Smooth muscle cell (in vitro differentiated cells): ENCODE measurements at regions not wholly inside any gene's neighbourhood (a gene's known extent, or its start where the extent isn't known, plus 50 kb on each side); places are given as distances from the start of the nearest gene placed in this dataset.
"Not testable (repeated sequence)": the region's sequence is repeated elsewhere in the genome, so short reads cannot be mapped to it uniquely, and the experiment has no call there.

Experiments used
- DNase-seq: peaks from one replicate; lab custom pipeline; 2025; ENCODE audit not compliant: unreplicated experiment; lab: John Stamatoyannopoulos, UW
- H2AFZ ChIP-seq: fragments of 200-600 bp; sonication (generic); 2 replicates; pipeline ENCODE4 v1.6.0; 2016; ENCODE audit warnings: antibody characterized with exemption, low read depth, mild to moderate bottlenecking
- H3F3A ChIP-seq: fragments of 200-600 bp; sonication (generic); 2 replicates; pipeline ENCODE4 v1.6.0; 2017; ENCODE audit warnings: antibody characterized with exemption, low read depth
- H3K27ac ChIP-seq: fragments of 200-600 bp; sonication (generic); 2 replicates; pipeline ENCODE4 v1.5.1; 2016; ENCODE audit warnings: low read depth, mild to moderate bottlenecking
- H3K27me3 ChIP-seq: fragments of 200-600 bp; sonication (generic); 2 replicates; pipeline ENCODE4 v1.6.1; 2016; ENCODE audit warnings: low read depth, mild to moderate bottlenecking
- H3K36me3 ChIP-seq: fragments of 200-600 bp; sonication (generic); 2 replicates; pipeline ENCODE4 v1.5.1; 2016; ENCODE audit warnings: low read depth
- H3K4me1 ChIP-seq: fragments of 200-600 bp; sonication (generic); 2 replicates; pipeline ENCODE4 v1.5.1; 2016; ENCODE audit warnings: low read depth
- H3K4me2 ChIP-seq: fragments of 200-600 bp; sonication (generic); 2 replicates; pipeline ENCODE4 v1.6.0; 2016; ENCODE audit warnings: mild to moderate bottlenecking
- H3K4me3 ChIP-seq: fragments of 200-600 bp; sonication (generic); 2 replicates; pipeline ENCODE4 v1.5.1; 2016; ENCODE audit warnings: mild to moderate bottlenecking
- H3K79me2 ChIP-seq: fragments of 200-600 bp; sonication (generic); 2 replicates; pipeline ENCODE4 v1.6.0; 2016; ENCODE audit warnings: low read depth, mild to moderate bottlenecking
- H3K9ac ChIP-seq: fragments of 200-600 bp; sonication (generic); 2 replicates; pipeline ENCODE4 v1.6.0; 2016; ENCODE audit warnings: low read depth
- H3K9me3 ChIP-seq: fragments of 200-600 bp; sonication (generic); replicated peaks from 2 replicates; pipeline ENCODE4 v1.5.1; 2016; ENCODE audit warnings: low read depth
- H4K20me1 ChIP-seq: fragments of 200-600 bp; sonication (generic); 2 replicates; pipeline ENCODE4 v1.6.0; 2016; ENCODE audit warnings: low read depth
- WGBS: methylation state at CpG from one replicate; pipeline ENCODE4 v1.1.7; 2016; ENCODE audit warnings: low lambda C conversion rate; 5-methylcytosine and 5-hydroxymethylcytosine counted together
- TF ChIP-seq, protein P1 (sequence below): fragments of 200-600 bp; sonication (generic); IDR thresholded peaks from 2 replicates; pipeline ENCODE4 v1.5.1; 2017; ENCODE audit warnings: borderline replicate concordance, mild to moderate bottlenecking, antibody characterized with exemption; ENCODE audit not compliant: insufficient read depth, poor library complexity, severe bottlenecking

DNA sequence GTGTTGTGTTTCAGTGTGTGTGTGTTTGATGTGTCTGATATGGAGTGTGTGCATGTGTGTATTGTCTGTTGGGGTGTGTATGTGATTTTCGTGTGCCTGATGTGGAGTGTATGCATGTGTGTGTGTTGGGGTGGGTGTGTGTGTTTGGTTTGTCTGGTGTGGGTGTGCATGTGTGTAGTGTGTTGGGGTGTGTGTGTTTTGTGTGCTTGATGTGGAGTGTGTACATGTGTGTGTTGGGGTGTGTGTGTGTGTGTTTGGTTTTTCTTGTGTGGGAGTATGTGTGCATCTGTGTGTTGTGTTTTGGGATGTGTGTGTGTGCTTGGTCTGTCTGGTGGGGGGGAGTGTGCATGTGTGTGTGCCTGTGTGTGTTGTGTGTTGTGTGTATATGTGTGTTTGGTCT lies 247.4 kb upstream of the ST6GAL2 start:
- Histone ChIP-seq H3K9ac (no peak overlapping the region), H2AFZ (no peak overlapping the region), H3F3A (no peaks in the 10 kb centered on the region), H3K36me3 (no peaks in the 10 kb centered on the region), H4K20me1 (no peaks in the 10 kb centered on the region), H3K4me2 (no peak overlapping the region), H3K27ac (no peak overlapping the region), H3K4me1 (no peaks in the 10 kb centered on the region), H3K79me2 (no peaks in the 10 kb centered on the region), H3K9me3 (no peaks in the 10 kb centered on the region), H3K27me3 (peaks cover 5% of the 10 kb centered on the region), H3K4me3 (no peak overlapping the region)
- TF ChIP-seq, protein P1, sequence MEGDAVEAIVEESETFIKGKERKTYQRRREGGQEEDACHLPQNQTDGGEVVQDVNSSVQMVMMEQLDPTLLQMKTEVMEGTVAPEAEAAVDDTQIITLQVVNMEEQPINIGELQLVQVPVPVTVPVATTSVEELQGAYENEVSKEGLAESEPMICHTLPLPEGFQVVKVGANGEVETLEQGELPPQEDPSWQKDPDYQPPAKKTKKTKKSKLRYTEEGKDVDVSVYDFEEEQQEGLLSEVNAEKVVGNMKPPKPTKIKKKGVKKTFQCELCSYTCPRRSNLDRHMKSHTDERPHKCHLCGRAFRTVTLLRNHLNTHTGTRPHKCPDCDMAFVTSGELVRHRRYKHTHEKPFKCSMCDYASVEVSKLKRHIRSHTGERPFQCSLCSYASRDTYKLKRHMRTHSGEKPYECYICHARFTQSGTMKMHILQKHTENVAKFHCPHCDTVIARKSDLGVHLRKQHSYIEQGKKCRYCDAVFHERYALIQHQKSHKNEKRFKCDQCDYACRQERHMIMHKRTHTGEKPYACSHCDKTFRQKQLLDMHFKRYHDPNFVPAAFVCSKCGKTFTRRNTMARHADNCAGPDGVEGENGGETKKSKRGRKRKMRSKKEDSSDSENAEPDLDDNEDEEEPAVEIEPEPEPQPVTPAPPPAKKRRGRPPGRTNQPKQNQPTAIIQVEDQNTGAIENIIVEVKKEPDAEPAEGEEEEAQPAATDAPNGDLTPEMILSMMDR = no peak
- WGBS = 74% methylated on average over 1 of the region's 1 CpG
- no peak for DNase-seq

DNA sequence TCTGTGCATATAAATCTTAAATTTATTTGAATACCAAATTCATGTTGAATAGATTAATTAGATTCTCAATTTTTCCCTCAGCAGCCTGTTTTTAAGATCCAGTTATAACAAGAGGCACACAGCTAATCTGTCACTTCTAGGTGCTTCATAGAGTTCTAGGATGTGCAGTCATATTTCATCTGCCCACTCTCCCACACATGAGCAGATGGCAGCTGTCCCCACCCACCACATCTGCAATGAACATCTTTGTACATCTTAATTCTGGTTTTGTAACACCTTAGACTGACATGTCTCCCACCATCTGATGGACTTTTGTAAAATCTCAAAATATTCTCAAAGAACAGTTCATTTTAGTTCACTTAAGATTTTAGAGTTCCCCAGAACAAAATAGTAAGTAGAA lies 250.8 kb upstream of the ST6GAL2 start:
- no peaks in the 10 kb centered on the region for H3K4me1 ChIP-seq
- TF ChIP-seq, protein P1 = no peak
- H2AFZ ChIP-seq = no peak overlapping the region
- H3K79me2 ChIP-seq = no peaks in the 10 kb centered on the region
- H3K9me3 ChIP-seq = no peaks in the 10 kb centered on the region
- H3K27ac ChIP-seq = no peak overlapping the region
- no peaks in the 10 kb centered on the region for H3K36me3 ChIP-seq
- no peak for DNase-seq
- no peaks in the 10 kb centered on the region for H3F3A ChIP-seq
- no peaks in the 10 kb centered on the region for H4K20me1 ChIP-seq
- no peak overlapping the region for H3K4me3 ChIP-seq
- H3K27me3 ChIP-seq = peaks cover 5% of the 10 kb centered on the region
- H3K9ac ChIP-seq = no peak overlapping the region
- H3K4me2 ChIP-seq = no peak overlapping the region

DNA sequence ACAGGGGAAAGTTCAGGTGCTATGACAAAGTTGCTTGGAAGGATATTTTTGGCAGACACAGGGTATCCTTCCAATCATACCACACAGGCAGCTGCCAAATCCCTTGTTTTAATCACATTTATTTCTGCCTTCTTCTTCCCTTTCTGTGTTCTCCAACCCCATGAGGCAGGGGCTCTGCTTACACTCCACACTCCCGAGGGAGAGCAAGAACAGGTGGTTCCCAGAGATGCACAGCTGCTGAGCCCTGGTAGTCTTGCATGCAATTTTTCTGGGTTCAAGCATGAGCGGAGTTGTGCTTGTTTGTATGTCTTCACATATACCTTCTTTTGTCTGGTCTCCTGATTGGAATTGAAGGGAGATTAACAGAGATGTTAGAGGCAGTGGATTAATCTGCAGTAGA lies 251.7 kb upstream of the ST6GAL2 start:
- peaks cover 5% of the 10 kb centered on the region for H3K27me3 ChIP-seq
- H3K9ac ChIP-seq = no peak overlapping the region
- H3K27ac ChIP-seq = no peak overlapping the region
- H3K79me2 ChIP-seq = no peaks in the 10 kb centered on the region
- H3K9me3 ChIP-seq = no peaks in the 10 kb centered on the region
- no peak for DNase-seq
- no peak overlapping the region for H3K4me2 ChIP-seq
- TF ChIP-seq, protein P1 = no peak
- no peaks in the 10 kb centered on the region for H4K20me1 ChIP-seq
- H3F3A ChIP-seq = no peaks in the 10 kb centered on the region
- no peaks in the 10 kb centered on the region for H3K4me1 ChIP-seq
- H3K36me3 ChIP-seq = no peaks in the 10 kb centered on the region
- H3K4me3 ChIP-seq = no peak overlapping the region
- no peak overlapping the region for H2AFZ ChIP-seq
- 84% methylated on average over 2 of the region's 2 CpGs for WGBS

DNA sequence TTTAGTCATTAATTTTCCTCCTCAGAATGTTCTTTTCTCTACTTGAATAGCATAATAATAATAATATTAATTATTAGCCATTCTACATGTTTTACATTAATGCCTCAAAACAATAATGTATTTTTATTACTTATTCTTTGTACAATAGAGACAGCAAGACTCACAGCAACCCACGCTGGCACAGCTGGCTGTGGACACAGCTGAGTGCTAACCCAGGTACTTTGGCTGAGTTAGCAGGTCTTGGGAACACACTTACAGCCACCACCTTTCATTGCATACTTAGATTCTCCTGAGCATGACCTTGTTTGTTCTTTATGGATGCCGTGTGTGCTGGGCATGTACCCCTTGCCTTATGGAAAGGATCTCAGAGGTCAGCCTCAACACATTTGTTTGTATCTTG lies 260.2 kb upstream of the ST6GAL2 start:
- H3K9me3 ChIP-seq = no peaks in the 10 kb centered on the region
- no peak overlapping the region for H3K4me3 ChIP-seq
- no peak overlapping the region for H3K4me2 ChIP-seq
- no peak overlapping the region for H3K27ac ChIP-seq
- H3K4me1 ChIP-seq = no peaks in the 10 kb centered on the region
- H3K9ac ChIP-seq = no peak overlapping the region
- TF ChIP-seq, protein P1 = no peak
- DNase-seq = no peak
- no peaks in the 10 kb centered on the region for H3F3A ChIP-seq
- H3K79me2 ChIP-seq = no peaks in the 10 kb centered on the region
- no peaks in the 10 kb centered on the region for H4K20me1 ChIP-seq
- no peak overlapping the region for H2AFZ ChIP-seq
- no peaks in the 10 kb centered on the region for H3K27me3 ChIP-seq
- 88% methylated on average over 2 of the region's 2 CpGs for WGBS
- no peaks in the 10 kb centered on the region for H3K36me3 ChIP-seq

DNA sequence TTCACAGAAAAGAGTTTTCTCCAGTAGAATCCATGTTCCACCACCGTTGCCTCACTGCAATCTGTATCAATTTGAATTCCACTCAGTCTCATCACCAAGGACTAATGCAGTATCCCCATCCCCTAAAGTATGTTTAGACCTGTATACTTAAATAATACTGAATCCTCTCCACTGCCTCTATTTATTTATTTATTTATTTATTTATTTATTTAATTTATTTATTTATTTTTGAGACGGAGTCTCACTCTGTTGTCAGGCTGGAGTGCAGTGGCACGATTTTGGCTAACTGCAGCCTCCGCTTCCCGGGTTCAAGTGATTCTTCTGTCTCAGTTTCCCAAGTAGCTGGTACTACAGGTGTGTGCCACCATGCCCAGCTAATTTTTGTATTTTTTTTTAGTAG lies 260.7 kb upstream of the ST6GAL2 start:
- not testable (repeated sequence) for H3K79me2 ChIP-seq, H3K4me2 ChIP-seq, H3F3A ChIP-seq, H3K9ac ChIP-seq, H3K27ac ChIP-seq, H3K4me1 ChIP-seq, H3K9me3 ChIP-seq, H3K4me3 ChIP-seq, H4K20me1 ChIP-seq, H3K36me3 ChIP-seq, H2AFZ ChIP-seq, DNase-seq, H3K27me3 ChIP-seq
- WGBS = 90% methylated on average over 5 of the region's 5 CpGs
